ENCODE measurements at regions not wholly inside any gene's neighbourhood (a gene's known extent, or its start where the extent isn't known, plus 50 kb on each side); places are given as distances from the start of the nearest gene placed in this dataset.
A peak's percentile ranks its signal among the peaks of the same experiment; 100 is the strongest.

- Histone ChIP-seq H3K23ac (ENCODE audit: insufficient read length, low read depth, low read length) (no peak overlapping the region), H3K14ac (ENCODE audit: insufficient read depth, low read length) (no peak overlapping the region), H3K56ac (ENCODE audit: insufficient read length, low read depth, low read length) (no peak overlapping the region), H3T11ph (ENCODE audit: low read length) (no peak overlapping the region), H3K4me2 (ENCODE audit: insufficient read depth, insufficient read length, low read length) (no peak overlapping the region), H2AK5ac (ENCODE audit: insufficient read length, low read length) (no peak overlapping the region), H2BK120ac (ENCODE audit: low read depth, low read length, poor library complexity, severe bottlenecking) (no peak overlapping the region), H2BK12ac (ENCODE audit: insufficient read length, low read depth, low read length) (no peak overlapping the region), H2BK20ac (ENCODE audit: low read depth, low read length, poor library complexity, severe bottlenecking) (no peak overlapping the region), H4K91ac (ENCODE audit: insufficient read length, low read depth, low read length) (no peak overlapping the region), H4K5ac (ENCODE audit: insufficient read length, low read depth, low read length) (no peak overlapping the region), H3K9me3 (ENCODE audit: control insufficient read depth, low read depth, low read length) (no peaks in the 10 kb centered on the region), H3K27me3 (ENCODE audit: insufficient read depth, low read length) (no peaks in the 10 kb centered on the region), H3K23me2 (ENCODE audit: insufficient read length, low read depth, low read length, poor library complexity, severe bottlenecking) (no peaks in the 10 kb centered on the region), H3K79me1 (ENCODE audit: insufficient read depth, low read depth, low read length, poor library complexity, severe bottlenecking) (no peaks in the 10 kb centered on the region), H3K79me2 (ENCODE audit: insufficient read depth, low read length) (no peaks in the 10 kb centered on the region), H3K27ac (ENCODE audit: insufficient read length, low read depth, low read length) (no peak overlapping the region), H3K18ac (ENCODE audit: insufficient read length, low read depth, low read length) (no peak overlapping the region), H2BK5ac (ENCODE audit: insufficient read length, low read length) (no peak overlapping the region), H4K8ac (replicated peaks; ENCODE audit: insufficient read length, low read depth, low read length) (no peak overlapping the region), H4K20me1 (ENCODE audit: control insufficient read depth, insufficient read depth, insufficient read length) (no peaks in the 10 kb centered on the region), H3K4me1 (ENCODE audit: insufficient read depth, low read length) (peaks cover 10% of the 10 kb centered on the region; the same call in 1 of the 2 replicates), H2BK15ac (ENCODE audit: low read depth, low read length) (no peak overlapping the region), H2AFZ (ENCODE audit: low read length) (no peak overlapping the region), H3K9ac (ENCODE audit: extremely low read depth, insufficient read length, low read length) (no peak overlapping the region), H3K4ac (ENCODE audit: low read depth, low read length) (no peak overlapping the region)
- Mint-ChIP-seq H3K27ac (peak overlapping the region in 2 of 3 experiments; percentile 12 to 77; a peak in 2 of 7 replicates), H3K9me3 (peaks cover 0 to 3% of the 10 kb centered on the region in 2 experiments; a peak in 4 of 5 replicates), H3K4me1 (peaks cover 64 to 66% of the 10 kb centered on the region in 2 experiments), H3K4me3 (no peak overlapping the region), H3K27me3 (ENCODE audit: low read depth) (no peaks in the 10 kb centered on the region), H3K36me3 (ENCODE audit: insufficient read depth in 1 of 3, low read depth in 3 of 3) (peaks cover 0 to 7% (median 4%) of the 10 kb centered on the region in 3 experiments; a peak in 3 of 7 replicates)
- TF ChIP-seq CTCF (conservative IDR thresholded peaks at IDR 0.05), result no peak
- WGBS (ENCODE audit: extremely low coverage, insufficient read length, low lambda C conversion rate), result no CpG with 5 or more reads among the region's 3 CpGs
- DNase-seq, result no peak
Observed at GRCh38 chr7:41628901-41629300, 74.0 kb downstream of the INHBA start.

Data from H9 (cell line).